Endothelial cell of umbilical vein (primary cell): ENCODE measurements at regions not wholly inside any gene's neighbourhood (a gene's known extent, or its start where the extent isn't known, plus 50 kb on each side); places are given as distances from the start of the nearest gene placed in this dataset.
"Not testable (repeated sequence)": the region's sequence is repeated elsewhere in the genome, so short reads cannot be mapped to it uniquely, and the experiment has no call there.

Experiments
- BruUV-seq: library from RNA; stranded (reverse); fragments of 400-500 nt; replicated peaks from 2 replicates; lab custom pipeline; 2021; lab: Mats Ljungman, UMichigan
- CTCF ChIA-PET: fragments of 300-600, 350-600 bp; sonication (Branson Sonifier 250); formaldehyde crosslinking; loops from one replicate; lab custom pipeline; 2021; ENCODE audit warnings: antibody characterized with exemption, inconsistent platforms; lab: Charles Lee
- POLR2A ChIA-PET: fragments of 300-600, 350-600 bp; sonication (Branson Sonifier 250); formaldehyde crosslinking; loops from one replicate; lab custom pipeline; 2021; ENCODE audit warnings: antibody characterized with exemption, inconsistent platforms; lab: Charles Lee
- DNase-seq: peaks from one replicate; pipeline ENCODE4 v3.0.0-alpha.2; 2011; ENCODE audit warnings: low read depth, low spot score
- FAIRE-seq: peaks from 2 replicates; lab custom pipeline; 2011; peaks lifted over from hg19 to GRCh38; lab: Jason Lieb, UNC
- H2AFZ ChIP-seq: 2 replicates; pipeline ENCODE4 v1.6.0; 2012; ENCODE audit warnings: low read depth, low read length, control low read depth, inconsistent platforms
- H3K27ac ChIP-seq: 2 replicates; pipeline ENCODE4 v1.5.1; 2011; ENCODE audit warnings: low read depth, mild to moderate bottlenecking, control low read depth, low read length, moderate library complexity; ENCODE audit not compliant: insufficient read depth
- H3K27me3 ChIP-seq, 2 experiments: 2 replicates each; pipeline versions ENCODE4 v1.6.0 to v1.6.1; 2011; ENCODE audit warnings: low read length in 2 of 2, mixed read lengths in 1 of 2; ENCODE audit not compliant: control insufficient read depth in 2 of 2, insufficient read depth in 2 of 2
- H3K36me3 ChIP-seq, 2 experiments: 2 replicates in 1 of 2; 3 replicates in 1 of 2; pipeline ENCODE4 v1.5.1; 2011; ENCODE audit warnings: low read length in 2 of 2, mild to moderate bottlenecking in 1 of 2, moderate library complexity in 1 of 2; ENCODE audit not compliant: control insufficient read depth in 2 of 2, insufficient read depth in 2 of 2; ENCODE audit errors: extremely low read depth in 1 of 2
- H3K4me1 ChIP-seq: 3 replicates; pipeline ENCODE4 v1.5.1; 2011; ENCODE audit warnings: mild to moderate bottlenecking, low read length; ENCODE audit not compliant: control insufficient read depth, insufficient read depth; ENCODE audit errors: extremely low read depth
- H3K4me2 ChIP-seq: 2 replicates; pipeline ENCODE4 v1.6.1; 2011; ENCODE audit warnings: low read length, control low read depth, mixed read lengths; ENCODE audit not compliant: insufficient read depth
- H3K4me3 ChIP-seq, 3 experiments: fragments of 200-600 bp in 1 of 3; sonication (generic), shearing (Covaris generic) in 1 of 3; replicated peaks in 1 of 3; 2 replicates each; pipeline ENCODE4 v1.5.1; 2011 to 2016; ENCODE audit warnings: control low read depth in 3 of 3, low read length in 3 of 3, mild to moderate bottlenecking in 2 of 3, inconsistent platforms in 1 of 3, low read depth in 1 of 3, moderate library complexity in 1 of 3; ENCODE audit not compliant: insufficient read depth in 1 of 3
- H3K79me2 ChIP-seq: 2 replicates; pipeline ENCODE4 v1.6.0; 2012; ENCODE audit warnings: low read length, inconsistent platforms; ENCODE audit not compliant: control insufficient read depth, insufficient read depth
- H3K9ac ChIP-seq: replicated peaks from 2 replicates; pipeline ENCODE3; 2011; ENCODE audit warnings: low read length, control low read depth; ENCODE audit not compliant: insufficient read depth; ENCODE audit errors: extremely low read depth
- H3K9me1 ChIP-seq: replicated peaks from 3 replicates; pipeline ENCODE4 v1.6.0; 2011; ENCODE audit warnings: mild to moderate bottlenecking, low read length; ENCODE audit not compliant: control insufficient read depth, insufficient read depth; ENCODE audit errors: extremely low read depth
- H3K9me3 ChIP-seq: replicated peaks from 2 replicates; pipeline ENCODE4 v1.5.1; 2012; ENCODE audit warnings: low read length, inconsistent platforms; ENCODE audit not compliant: control insufficient read depth, insufficient read depth
- H4K20me1 ChIP-seq: replicated peaks from 2 replicates; pipeline ENCODE3; 2011; ENCODE audit warnings: mild to moderate bottlenecking, low read length; ENCODE audit not compliant: control insufficient read depth, insufficient read depth; ENCODE audit errors: extremely low read depth
- CTCF ChIP-seq, 2 donors: IDR thresholded peaks; 1 replicate in 1 of 2; 2 replicates in 1 of 2; pipeline ENCODE4 v1.5.1; 2011; ENCODE audit warnings: low read length in 2 of 2, mild to moderate bottlenecking in 2 of 2, moderate library complexity in 2 of 2, control low read depth in 1 of 2, inconsistent platforms in 1 of 2, low read depth in 1 of 2; ENCODE audit not compliant: insufficient read depth in 1 of 2; ENCODE audit errors: extremely low read depth in 1 of 2
- EZH2 ChIP-seq: IDR thresholded peaks from 2 replicates; pipeline ENCODE4 v1.6.1; 2012; ENCODE audit warnings: borderline replicate concordance, low read depth, mild to moderate bottlenecking, moderate library complexity, low read length, inconsistent platforms; ENCODE audit not compliant: severe bottlenecking
- FOS ChIP-seq: IDR thresholded peaks from 2 replicates; pipeline ENCODE4 v1.6.1; 2011; ENCODE audit warnings: mild to moderate bottlenecking, low read length, moderate library complexity, borderline replicate concordance; ENCODE audit not compliant: insufficient read depth
- GATA2 ChIP-seq: IDR thresholded peaks from 2 replicates; pipeline ENCODE4 v1.7.0; 2011; ENCODE audit warnings: low read depth, mild to moderate bottlenecking, moderate library complexity, mixed read lengths, low read length; ENCODE audit not compliant: insufficient read length, insufficient read depth
- JUN ChIP-seq: IDR thresholded peaks from 2 replicates; pipeline ENCODE4 v1.6.1; 2011; ENCODE audit warnings: borderline replicate concordance, low read depth; ENCODE audit not compliant: insufficient read length, insufficient read depth
- MAX ChIP-seq: IDR thresholded peaks from 2 replicates; pipeline ENCODE4 v1.6.1; 2011; ENCODE audit not compliant: insufficient read depth, insufficient read length
- MYC ChIP-seq: IDR thresholded peaks from one replicate; pipeline ENCODE4 v1.6.1; 2011; ENCODE audit warnings: mild to moderate bottlenecking, low read depth, low read length
- POLR2A ChIP-seq: IDR thresholded peaks from 2 replicates; pipeline ENCODE4 v1.6.1; 2012; ENCODE audit warnings: low read depth, mild to moderate bottlenecking, control low read depth, low read length
- POLR2AphosphoS5 ChIP-seq: IDR thresholded peaks from 2 replicates; pipeline ENCODE4 v1.6.1; 2012; ENCODE audit warnings: low read depth, mild to moderate bottlenecking, control low read depth, low read length, moderate library complexity; ENCODE audit not compliant: insufficient read depth
- dilution Hi-C: fragments of 300-500 bp; cut with MboI; formaldehyde crosslinking; loops from one replicate; pipeline ENCODE4 v1.15.0; 2019; ENCODE audit warnings: low sequenced_read_pairs; ENCODE audit not compliant: extremely low pct_ligation_motif_present
- intact Hi-C: fragments of 100-400 bp; cut with micrococcal nuclease; formaldehyde crosslinking; loops from one replicate; pipeline ENCODE4 v1.10.0; 2022

DNA sequence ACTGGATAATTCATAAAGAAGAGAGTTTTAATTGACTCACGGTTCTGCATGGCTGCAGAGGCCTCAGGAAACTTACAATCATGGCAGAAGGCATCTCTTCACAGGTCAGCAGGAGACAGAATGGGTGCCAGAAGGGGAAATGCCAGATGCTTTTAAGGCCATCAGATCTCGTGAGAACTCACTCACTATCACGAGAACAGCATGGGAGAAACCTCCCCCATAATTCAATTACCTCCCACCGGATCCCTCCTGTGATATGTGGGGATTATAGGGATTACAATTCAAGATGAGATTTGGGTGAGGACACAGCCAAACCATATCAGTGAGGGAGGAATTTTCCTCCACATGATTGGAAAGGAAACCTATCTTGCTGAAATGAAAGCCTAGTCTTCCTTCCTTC, 108.1 kb upstream of the TMEM132E start:
- POLR2A ChIA-PET, H3K9me3 ChIP-seq, H4K20me1 ChIP-seq, H2AFZ ChIP-seq, FAIRE-seq, dilution Hi-C loops, intact Hi-C loops, H3K4me2 ChIP-seq, H3K79me2 ChIP-seq, H3K27ac ChIP-seq, H3K36me3 ChIP-seq, H3K27me3 ChIP-seq, H3K9ac ChIP-seq, BruUV-seq, CTCF ChIA-PET, DNase-seq, H3K4me1 ChIP-seq, H3K9me1 ChIP-seq, H3K4me3 ChIP-seq: not testable (repeated sequence)

- ChIA-PET CTCF (no interaction called here), POLR2A (no interaction called here)
- DNase-seq (no peak), FAIRE-seq (no peak)
- no TSS peak for BruUV-seq
- H3K27ac ChIP-seq, result no peak overlapping the region
- dilution Hi-C loops (no loop called here), intact Hi-C loops (no loop called here)
- no peak overlapping the region for H2AFZ ChIP-seq
- H3K9me1 ChIP-seq, result no peaks in the 10 kb centered on the region
- H4K20me1 ChIP-seq, result no peaks in the 10 kb centered on the region
- H3K27me3 ChIP-seq, result no peaks in the 10 kb centered on the region
- no peak overlapping the region for H3K4me2 ChIP-seq
- no peak overlapping the region for H3K4me3 ChIP-seq
- no peaks in the 10 kb centered on the region for H3K4me1 ChIP-seq
- no peaks in the 10 kb centered on the region for H3K36me3 ChIP-seq
- no peak for TF ChIP-seq POLR2A
- no peak for TF ChIP-seq CTCF (IDR thresholded peaks at IDR 0.05; ENCODE audit: extremely low read depth in 1 of 2, insufficient read depth in 1 of 2, low read depth in 1 of 2, low read length in 2 of 2)
- no peak for TF ChIP-seq JUN
- no peak for TF ChIP-seq MYC
- no peak for TF ChIP-seq GATA2
- no peak for TF ChIP-seq EZH2
- TF ChIP-seq MAX, result no peak
- TF ChIP-seq FOS, result no peak
- TF ChIP-seq POLR2AphosphoS5, result no peak
- H3K9me3 ChIP-seq, result no peaks in the 10 kb centered on the region
- no peaks in the 10 kb centered on the region for H3K79me2 ChIP-seq
- H3K9ac ChIP-seq, result no peak overlapping the region
Observed at GRCh38 chr17:34465789-34466188, 102.8 kb upstream of the CCL1 start.
